GM18507 (cell line): ENCODE measurements at regions not wholly inside any gene's neighbourhood (a gene's known extent, or its start where the extent isn't known, plus 50 kb on each side); places are given as distances from the start of the nearest gene placed in this dataset.

ENCODE experiments used
- DNase-seq: peaks from one replicate; pipeline ENCODE4 v3.0.0; 2011; ENCODE audit warnings: low read depth; ENCODE audit not compliant: insufficient read length; ENCODE audit errors: extremely low spot score
- FAIRE-seq: peaks from 2 replicates; lab custom pipeline; 2011; peaks lifted over from hg19 to GRCh38; lab: Jason Lieb, UNC

- FAIRE-seq (no peak), DNase-seq (no peak)
Measured at GRCh38 chr13:95352486-95352885, 51.2 kb upstream of the ABCC4 start.

GRCh38 chr13:95354156-95354555 lies 52.9 kb upstream of the ABCC4 start:
- FAIRE-seq (no peak), DNase-seq (no peak)

- DNase-seq (no peak), FAIRE-seq (no peak)
Measured at GRCh38 chr13:95354680-95355487, 53.6 kb upstream of the ABCC4 start.

GRCh38 chr13:95355494-95355893 lies 54.2 kb upstream of the ABCC4 start:
- FAIRE-seq (no peak), DNase-seq (no peak)

- FAIRE-seq (no peak), DNase-seq (no peak)
Measured at GRCh38 chr13:95356916-95357315, 55.7 kb upstream of the ABCC4 start.

GRCh38 chr13:95357875-95358274 lies 56.6 kb upstream of the ABCC4 start:
- DNase-seq = no peak
- FAIRE-seq = no peak

GRCh38 chr13:95360052-95360451 lies 58.8 kb upstream of the ABCC4 start:
- no peak for FAIRE-seq
- no peak for DNase-seq

GRCh38 chr13:95360464-95361097 lies 59.3 kb upstream of the ABCC4 start:
- no peak for FAIRE-seq
- DNase-seq = no peak

- no peak for DNase-seq
- FAIRE-seq = no peak
Measured at GRCh38 chr13:95361686-95362085, 60.4 kb upstream of the ABCC4 start.

- DNase-seq (no peak), FAIRE-seq (no peak)
Measured at GRCh38 chr13:95362666-95363065, 61.4 kb upstream of the ABCC4 start.

GRCh38 chr13:95367309-95367843 lies 66.1 kb upstream of the ABCC4 start:
- no peak for DNase-seq
- FAIRE-seq = no peak

- DNase-seq (no peak), FAIRE-seq (no peak)
Measured at GRCh38 chr13:95368998-95369397, 67.7 kb upstream of the ABCC4 start.

- no peak for DNase-seq
- no peak for FAIRE-seq
Measured at GRCh38 chr13:95375706-95376105, 74.5 kb upstream of the ABCC4 start.

- FAIRE-seq = no peak
Measured at GRCh38 chr13:95378603-95379002, 77.4 kb upstream of the ABCC4 start.

GRCh38 chr13:95380468-95381211 lies 79.4 kb upstream of the ABCC4 start:
- DNase-seq (peak; percentile 50), FAIRE-seq (peak; percentile 94)

More at GRCh38 chr13:95378603-95379002, 77.4 kb upstream of the ABCC4 start:
- no peak for DNase-seq

- DNase-seq (no peak), FAIRE-seq (no peak)
Measured at GRCh38 chr13:95381212-95381527, 79.9 kb upstream of the ABCC4 start.

- DNase-seq (no peak), FAIRE-seq (no peak)
Measured at GRCh38 chr13:95382411-95382810, 81.2 kb upstream of the ABCC4 start.

- FAIRE-seq (peak; percentile 73), DNase-seq (no peak)
Measured at GRCh38 chr13:95382916-95383315, 81.7 kb upstream of the ABCC4 start.

GRCh38 chr13:95385373-95385772 lies 84.1 kb upstream of the ABCC4 start:
- DNase-seq = no peak
- FAIRE-seq = no peak

GRCh38 chr13:95385798-95386197 lies 84.5 kb upstream of the ABCC4 start:
- FAIRE-seq = peak; percentile 47

More at GRCh38 chr13:95385798-95386197, 84.5 kb upstream of the ABCC4 start:
- no peak for DNase-seq
